ENCODE measurements at regions not wholly inside any gene's neighbourhood (a gene's known extent, or its start where the extent isn't known, plus 50 kb on each side); places are given as distances from the start of the nearest gene placed in this dataset.

GRCh38 chr6:27129917-27130316 is 117.6 kb upstream of the PRSS16 start:
- TF ChIP-seq, protein P1, sequence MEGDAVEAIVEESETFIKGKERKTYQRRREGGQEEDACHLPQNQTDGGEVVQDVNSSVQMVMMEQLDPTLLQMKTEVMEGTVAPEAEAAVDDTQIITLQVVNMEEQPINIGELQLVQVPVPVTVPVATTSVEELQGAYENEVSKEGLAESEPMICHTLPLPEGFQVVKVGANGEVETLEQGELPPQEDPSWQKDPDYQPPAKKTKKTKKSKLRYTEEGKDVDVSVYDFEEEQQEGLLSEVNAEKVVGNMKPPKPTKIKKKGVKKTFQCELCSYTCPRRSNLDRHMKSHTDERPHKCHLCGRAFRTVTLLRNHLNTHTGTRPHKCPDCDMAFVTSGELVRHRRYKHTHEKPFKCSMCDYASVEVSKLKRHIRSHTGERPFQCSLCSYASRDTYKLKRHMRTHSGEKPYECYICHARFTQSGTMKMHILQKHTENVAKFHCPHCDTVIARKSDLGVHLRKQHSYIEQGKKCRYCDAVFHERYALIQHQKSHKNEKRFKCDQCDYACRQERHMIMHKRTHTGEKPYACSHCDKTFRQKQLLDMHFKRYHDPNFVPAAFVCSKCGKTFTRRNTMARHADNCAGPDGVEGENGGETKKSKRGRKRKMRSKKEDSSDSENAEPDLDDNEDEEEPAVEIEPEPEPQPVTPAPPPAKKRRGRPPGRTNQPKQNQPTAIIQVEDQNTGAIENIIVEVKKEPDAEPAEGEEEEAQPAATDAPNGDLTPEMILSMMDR (IDR thresholded peaks at IDR 0.05; ENCODE audit: insufficient read depth, low read length, poor library complexity, severe bottlenecking), result no peak
- no peak for TF ChIP-seq EZH2phosphoT487 (conservative IDR thresholded peaks at IDR 0.05; ENCODE audit: low read length)
